GM21576 (cell line): ENCODE measurements at regions not wholly inside any gene's neighbourhood (a gene's known extent, or its start where the extent isn't known, plus 50 kb on each side); places are given as distances from the start of the nearest gene placed in this dataset.
"Not testable (repeated sequence)": the region's sequence is repeated elsewhere in the genome, so short reads cannot be mapped to it uniquely, and the experiment has no call there.

ENCODE experiments used
- ATAC-seq: cut with Tn5 transposase; IDR thresholded peaks from one replicate; pipeline ENCODE4 v1.9.1; 2021; ENCODE audit warnings: mild to moderate bottlenecking, moderate library complexity; ENCODE audit not compliant: unreplicated experiment

DNA sequence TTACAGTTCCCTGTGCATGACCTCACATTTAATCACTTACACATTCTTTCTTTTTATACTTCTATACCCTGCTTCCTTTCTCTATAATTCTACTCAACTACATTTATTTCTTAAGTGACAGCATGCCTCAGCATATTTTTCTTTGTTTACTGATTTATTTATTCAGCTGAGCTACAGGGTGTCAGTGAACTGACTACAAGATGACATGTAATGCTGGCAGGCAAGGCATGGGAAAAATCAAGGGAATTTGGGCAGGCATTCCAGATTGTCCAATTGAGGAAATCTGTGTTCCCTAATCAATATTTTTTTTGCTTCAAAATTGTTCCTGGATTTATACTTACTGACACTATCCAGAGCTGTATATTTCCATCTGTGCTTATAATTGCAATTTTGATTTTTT, 875.5 kb downstream of the C4orf33 start:
- ATAC-seq = no peak

DNA sequence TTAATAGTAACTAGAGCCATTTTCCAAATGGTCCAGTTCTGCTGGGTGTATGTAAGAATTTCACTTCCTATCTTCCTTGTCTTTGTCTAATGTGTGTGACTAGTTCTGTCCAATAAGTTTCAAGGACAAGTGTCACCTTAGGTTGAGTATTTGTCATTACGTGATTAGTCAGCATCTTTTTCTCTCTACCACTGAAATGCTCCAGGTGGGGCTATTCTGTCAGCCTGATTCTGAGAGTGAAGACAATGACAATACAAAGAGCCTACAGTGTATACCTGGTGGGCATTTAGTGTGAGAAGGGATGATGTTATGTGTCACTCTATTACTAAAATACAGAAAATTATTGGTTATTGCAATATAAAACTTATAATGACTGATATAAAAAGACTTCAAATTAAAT, 876.3 kb downstream of the C4orf33 start:
- no peak for ATAC-seq

DNA sequence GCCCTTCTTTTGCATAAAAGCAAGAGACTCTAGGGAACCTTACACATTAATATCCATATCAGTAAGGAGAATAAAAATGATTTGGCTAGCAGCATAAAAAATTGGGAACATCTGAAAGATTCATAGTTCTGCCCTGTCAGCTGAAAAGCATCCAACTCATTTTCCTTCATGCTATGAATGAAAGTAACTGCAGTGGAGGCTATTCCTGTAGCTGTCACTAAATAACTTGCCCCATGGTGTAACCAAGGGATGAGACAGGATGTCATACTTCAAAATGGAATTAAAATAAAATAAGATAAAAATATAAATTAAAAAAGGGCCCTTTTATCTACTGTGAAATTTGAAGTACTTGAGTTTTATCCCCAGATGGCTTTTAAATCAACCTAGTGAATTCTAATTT, 878.8 kb downstream of the C4orf33 start:
- no peak for ATAC-seq

DNA sequence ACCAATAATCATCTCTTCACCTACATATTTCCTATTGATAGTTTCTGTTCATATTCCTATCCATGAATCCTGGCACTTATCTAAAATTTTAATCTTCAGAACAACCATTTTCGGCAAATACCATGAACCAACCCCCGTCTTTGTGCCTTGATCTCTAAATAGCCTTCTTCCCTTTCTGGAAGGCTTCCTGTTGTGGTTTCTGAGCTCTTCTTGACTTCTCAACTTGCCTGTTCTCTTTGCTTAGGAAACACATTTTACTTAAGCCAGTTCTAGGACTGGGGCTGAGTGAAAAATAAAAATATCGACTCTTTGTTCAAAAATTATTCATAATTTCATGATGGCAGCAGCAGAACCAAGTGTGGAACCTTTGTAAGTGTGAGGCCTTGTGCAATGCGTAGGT, 882.4 kb downstream of the C4orf33 start:
- no peak for ATAC-seq

- ATAC-seq = no peak
Observed at GRCh38 chr4:129988957-129989356, 893.0 kb downstream of the C4orf33 start.

GRCh38 chr4:129994715-129995114, 898.8 kb downstream of the C4orf33 start:
- ATAC-seq = no peak

GRCh38 chr4:129998436-129999150, 902.6 kb downstream of the C4orf33 start:
- ATAC-seq = no peak

GRCh38 chr4:129999156-129999555, 903.2 kb downstream of the C4orf33 start:
- no peak for ATAC-seq

DNA sequence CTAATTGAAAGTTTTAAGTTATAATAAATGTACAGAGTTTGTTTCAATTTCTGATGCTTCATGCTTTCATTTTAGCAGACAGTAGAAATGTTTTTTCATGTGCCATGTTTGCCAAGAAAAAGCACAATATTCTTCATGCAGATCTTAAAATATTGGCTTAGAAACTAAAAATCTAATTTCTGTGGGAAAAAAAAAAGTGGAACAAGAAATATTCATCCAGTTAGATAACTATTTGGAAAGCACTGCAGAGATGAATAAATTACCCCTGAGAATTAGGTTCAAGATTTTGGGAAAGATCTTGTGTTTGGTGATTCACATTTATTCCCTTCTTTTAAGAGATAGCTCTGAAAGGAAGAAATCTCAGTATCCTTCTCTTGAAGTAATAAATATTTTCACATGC, 912.5 kb downstream of the C4orf33 start:
- ATAC-seq = no peak

DNA sequence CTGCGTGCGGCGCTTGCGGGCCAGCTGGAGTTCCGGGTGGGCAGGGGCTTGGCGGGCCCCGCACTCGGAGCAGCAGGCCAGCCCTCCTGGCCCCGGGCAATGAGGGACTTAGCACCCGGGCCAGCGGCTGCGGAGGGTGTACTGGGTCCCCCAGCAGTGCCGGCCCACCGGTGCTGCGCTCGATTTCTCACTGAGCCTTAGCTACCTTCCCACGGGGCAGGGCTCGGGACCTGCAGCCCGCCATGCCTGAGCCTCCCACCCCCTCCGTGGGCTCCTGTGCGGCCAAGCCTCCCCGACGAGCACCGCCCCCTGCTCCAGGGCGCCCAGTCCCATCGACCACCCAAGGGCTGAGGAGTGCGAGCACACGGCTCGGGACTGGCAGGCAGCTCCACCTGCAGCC, 916.9 kb downstream of the C4orf33 start:
- not testable (repeated sequence) for ATAC-seq

DNA sequence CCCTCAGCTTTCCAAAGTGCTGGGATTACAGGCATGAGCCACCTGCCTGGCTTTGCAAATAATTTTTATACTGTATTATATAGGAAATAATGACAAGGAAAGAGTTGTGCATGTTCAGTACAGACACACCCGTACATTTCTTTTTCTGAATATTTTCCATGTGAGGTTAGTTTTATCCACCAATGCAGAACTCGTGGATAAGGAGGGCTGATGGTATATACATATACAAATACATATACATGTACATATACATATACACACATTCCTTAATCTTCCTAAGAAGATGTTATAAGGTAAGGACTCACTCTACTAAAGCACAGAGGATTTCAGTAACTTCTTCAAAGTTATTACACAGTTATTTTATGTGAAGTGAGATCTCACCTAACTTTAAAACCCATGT, 925.8 kb downstream of the C4orf33 start:
- ATAC-seq = no peak

GRCh38 chr4:130023088-130023487, 927.1 kb downstream of the C4orf33 start:
- ATAC-seq = no peak

GRCh38 chr4:130025701-130026100, 929.7 kb downstream of the C4orf33 start:
- no peak for ATAC-seq

DNA sequence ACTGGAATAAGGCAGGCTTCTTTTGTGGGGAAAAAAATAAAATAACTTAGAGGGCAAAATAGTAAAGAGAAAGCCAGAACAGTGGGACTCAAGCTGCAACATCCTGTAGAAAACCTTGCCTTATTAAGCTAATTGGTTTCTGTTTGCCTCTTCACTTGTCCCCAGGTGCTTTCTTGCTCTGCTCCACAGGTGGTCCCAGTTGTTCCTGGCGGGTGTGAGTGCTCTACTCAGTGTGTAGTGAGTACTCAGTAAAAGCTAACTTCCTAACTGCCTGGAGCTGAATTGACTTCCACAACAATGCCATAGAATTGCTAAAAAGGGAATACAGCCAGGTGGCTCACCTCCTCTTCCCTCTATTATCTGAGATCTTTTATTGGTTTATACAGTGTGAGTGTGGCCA, 930.2 kb downstream of the C4orf33 start:
- no peak for ATAC-seq

DNA sequence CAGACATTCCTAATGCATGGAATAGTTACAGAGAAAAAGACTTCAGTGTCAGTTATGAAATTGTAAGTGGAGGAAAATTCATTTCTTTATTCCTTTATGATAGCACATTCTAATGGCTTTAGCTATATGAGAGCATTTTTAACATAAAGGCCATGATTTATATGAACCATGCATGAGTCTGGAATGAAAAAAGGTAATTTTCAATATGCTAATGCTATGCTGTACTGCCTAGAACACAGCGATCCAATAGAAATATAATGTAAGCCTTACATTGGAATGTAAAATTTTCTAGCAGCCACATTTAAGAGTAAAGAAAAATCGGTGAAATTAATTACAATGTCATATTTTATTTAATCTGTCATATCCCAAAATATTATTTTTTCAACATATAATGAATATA, 932.0 kb downstream of the C4orf33 start:
- no peak for ATAC-seq

DNA sequence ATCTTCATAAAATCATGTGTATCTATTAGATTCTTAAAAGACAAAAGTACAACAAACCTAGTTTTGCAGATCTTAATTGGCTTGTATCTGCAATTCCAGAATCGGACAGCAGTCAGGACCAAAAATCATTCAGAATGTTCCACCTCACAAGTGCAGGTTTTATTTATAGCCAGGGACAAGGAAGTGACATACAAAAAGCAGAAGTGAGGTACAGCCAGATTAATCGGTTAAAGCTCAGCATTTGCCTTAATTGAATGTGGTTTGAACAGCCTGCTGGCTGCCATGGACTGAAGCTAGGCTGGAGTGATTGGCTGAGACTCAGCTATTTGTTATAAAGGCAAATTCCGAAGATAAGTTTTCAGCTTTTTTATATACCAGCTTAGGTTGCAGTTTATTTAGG, 932.6 kb downstream of the C4orf33 start:
- ATAC-seq = peak; percentile 90

- no peak for ATAC-seq
Observed at GRCh38 chr4:130029442-130029841, 933.5 kb downstream of the C4orf33 start.

DNA sequence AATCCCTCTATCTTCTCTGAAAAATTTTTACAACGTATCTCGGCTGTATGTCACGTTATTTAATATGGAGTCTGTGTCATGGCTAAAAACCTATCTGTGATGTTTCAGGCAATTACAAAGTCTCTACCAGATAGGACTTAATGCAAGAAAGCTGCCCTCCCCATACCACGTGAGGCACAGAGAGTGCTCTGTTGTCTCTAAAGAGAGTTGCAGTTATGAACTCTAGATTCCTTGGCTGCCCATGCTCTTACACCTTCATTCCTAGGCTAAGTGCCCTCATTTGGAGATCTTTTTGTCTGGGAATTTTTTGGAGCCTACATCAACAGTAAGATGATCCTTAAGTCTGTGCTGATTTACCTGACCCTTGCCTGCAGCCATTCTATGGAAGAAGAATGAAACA, 935.9 kb downstream of the C4orf33 start:
- no peak for ATAC-seq

DNA sequence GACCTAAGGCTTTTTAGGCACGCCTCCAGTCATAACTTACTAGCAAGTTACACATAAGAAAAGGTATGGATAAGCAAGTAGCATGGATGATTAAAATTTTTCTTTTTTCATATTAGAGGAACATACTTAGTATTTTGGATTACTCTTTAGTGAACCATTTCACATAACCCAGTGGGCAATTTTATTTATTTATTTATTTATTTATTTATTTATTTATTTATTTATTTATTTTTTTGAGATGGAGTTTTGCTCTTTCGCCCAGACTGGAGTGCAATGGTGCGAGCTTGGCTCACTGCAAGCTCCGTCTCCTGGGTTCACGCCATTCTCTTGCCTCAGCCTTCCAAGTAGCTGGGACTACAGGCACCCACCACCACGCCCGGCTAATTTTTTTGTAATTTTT, 937.7 kb downstream of the C4orf33 start:
- ATAC-seq = not testable (repeated sequence)

DNA sequence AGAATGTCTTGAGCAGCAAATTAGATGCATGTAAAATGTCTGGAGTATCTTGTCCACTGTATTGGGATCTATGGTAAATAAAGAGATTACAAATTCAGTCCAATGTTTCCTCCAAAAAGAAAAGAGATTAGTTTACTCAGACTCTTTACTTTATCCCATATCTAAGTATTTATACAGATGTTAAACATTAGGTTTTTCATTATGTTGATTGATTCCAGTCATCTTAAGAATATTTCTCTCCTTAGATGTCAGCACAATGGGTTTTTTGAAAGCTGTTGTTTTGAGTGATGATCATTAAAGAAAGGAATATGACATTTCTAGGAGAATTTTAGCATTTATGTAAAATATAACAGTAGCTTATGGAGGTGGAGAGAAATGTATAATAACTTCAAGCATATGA, 938.9 kb downstream of the C4orf33 start:
- ATAC-seq = no peak

- no peak for ATAC-seq
Observed at GRCh38 chr4:130035391-130035790, 939.4 kb downstream of the C4orf33 start.

DNA sequence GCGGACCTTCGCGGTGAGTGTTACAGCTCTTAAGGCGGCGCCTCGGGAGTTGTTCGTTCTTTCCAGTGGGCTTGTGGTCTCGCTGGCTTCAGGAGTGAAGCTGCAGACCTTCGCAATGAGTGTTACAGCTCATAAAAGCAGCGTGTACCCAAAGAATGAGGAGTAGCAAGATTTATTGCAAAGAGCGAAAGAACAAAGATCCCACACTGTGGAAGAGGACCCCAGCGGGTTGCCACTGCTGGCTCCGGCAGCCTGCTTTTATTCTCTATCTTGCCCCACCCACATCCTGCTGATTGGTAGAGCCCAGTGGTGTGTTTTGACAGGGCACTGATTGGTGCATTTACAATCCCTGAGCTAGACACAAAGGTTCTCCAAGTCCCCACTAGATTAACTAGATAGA, 941.9 kb downstream of the C4orf33 start:
- not testable (repeated sequence) for ATAC-seq

GRCh38 chr4:130038540-130038939, 942.6 kb downstream of the C4orf33 start:
- ATAC-seq = not testable (repeated sequence)
